WERI-Rb-1 (cell line): ENCODE measurements at regions not wholly inside any gene's neighbourhood (a gene's known extent, or its start where the extent isn't known, plus 50 kb on each side); places are given as distances from the start of the nearest gene placed in this dataset.

ENCODE experiments used
- DNase-seq: peaks from one replicate; pipeline ENCODE4 v3.0.0-alpha.2; 2020
- H3K27ac ChIP-seq: fragments of 250-450 bp; sonication (Bioruptor Pico); 2 replicates; pipeline ENCODE4 v1.5.1; 2020; ENCODE audit warnings: mild to moderate bottlenecking, moderate library complexity
- H3K27me3 ChIP-seq: fragments of 250-450 bp; sonication (Bioruptor Pico); 2 replicates; pipeline ENCODE4 v1.5.1; 2021; ENCODE audit warnings: mild to moderate bottlenecking, low read depth, moderate library complexity; ENCODE audit not compliant: insufficient read depth, severe bottlenecking
- H3K36me3 ChIP-seq: fragments of 250-450 bp; sonication (Bioruptor Pico); 2 replicates; pipeline ENCODE4 v1.5.1; 2020; ENCODE audit warnings: mild to moderate bottlenecking, moderate library complexity
- H3K4me3 ChIP-seq: 2 replicates; pipeline ENCODE4 v1.5.1; 2011; ENCODE audit warnings: low read depth, mild to moderate bottlenecking, control low read depth, low read length
- H3K9me3 ChIP-seq: fragments of 250-450 bp; sonication (Bioruptor Pico); 2 replicates; pipeline ENCODE4 v1.5.1; 2021; ENCODE audit warnings: mild to moderate bottlenecking, moderate library complexity; ENCODE audit not compliant: severe bottlenecking
- CTCF ChIP-seq: IDR thresholded peaks from 2 replicates; pipeline ENCODE4 v1.5.1; 2011; ENCODE audit warnings: low read depth, mild to moderate bottlenecking, control low read depth, inconsistent platforms, low read length

GRCh38 chr2:225100856-225101294 lies 58.6 kb upstream of the DOCK10 start:
- TF ChIP-seq CTCF, result no peak
- H3K27ac ChIP-seq, result no peak overlapping the region
- no peak for DNase-seq
- no peak overlapping the region for H3K4me3 ChIP-seq
- no peaks in the 10 kb centered on the region for H3K36me3 ChIP-seq
- no peaks in the 10 kb centered on the region for H3K9me3 ChIP-seq
- no peaks in the 10 kb centered on the region for H3K27me3 ChIP-seq

GRCh38 chr2:225100269-225100668 lies 58.0 kb upstream of the DOCK10 start:
- Histone ChIP-seq H3K9me3 (no peaks in the 10 kb centered on the region), H3K36me3 (no peaks in the 10 kb centered on the region), H3K27me3 (no peaks in the 10 kb centered on the region), H3K27ac (no peak overlapping the region), H3K4me3 (no peak overlapping the region)
- no peak for DNase-seq
- no peak for TF ChIP-seq CTCF

GRCh38 chr2:225097035-225097434 lies 54.8 kb upstream of the DOCK10 start:
- H3K27me3 ChIP-seq, result no peaks in the 10 kb centered on the region
- no peak overlapping the region for H3K4me3 ChIP-seq
- no peak for TF ChIP-seq CTCF
- H3K27ac ChIP-seq, result no peak overlapping the region
- DNase-seq, result no peak
- no peaks in the 10 kb centered on the region for H3K9me3 ChIP-seq
- H3K36me3 ChIP-seq, result no peaks in the 10 kb centered on the region
